ENCODE measurements at regions not wholly inside any gene's neighbourhood (a gene's known extent, or its start where the extent isn't known, plus 50 kb on each side); places are given as distances from the start of the nearest gene placed in this dataset.

DNA sequence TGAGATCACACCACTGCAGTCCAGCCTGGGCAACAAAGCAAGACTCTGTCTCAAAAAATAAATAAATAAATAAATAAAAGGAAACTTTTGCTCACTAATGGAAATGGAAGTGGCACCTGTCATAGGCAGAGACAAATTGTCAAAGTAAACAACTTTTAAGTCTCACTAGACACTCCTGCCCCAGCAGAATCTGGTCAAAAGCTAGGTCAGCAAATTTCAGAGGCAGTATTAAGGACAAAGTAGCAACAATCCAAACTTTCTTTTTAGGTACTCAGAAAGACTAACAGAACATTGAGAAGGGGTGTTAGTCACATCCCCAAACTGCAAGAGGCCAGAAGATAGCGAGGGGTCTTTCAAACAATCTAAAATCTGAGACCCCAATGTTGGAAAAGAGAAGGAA is 101.4 kb upstream of the MSX2 start:
- TF ChIP-seq ZNF274 (IDR thresholded peaks at IDR 0.05; ENCODE audit: borderline replicate concordance, extremely low read depth, low read length) (no peak), EP300 (IDR thresholded peaks at IDR 0.05; ENCODE audit: borderline replicate concordance in 1 of 2, low read depth in 2 of 2, low read length in 2 of 2) (no peak), POLR2AphosphoS5 (IDR thresholded peaks at IDR 0.05; ENCODE audit: low read depth, low read length) (no peak), ASH2L (IDR thresholded peaks at IDR 0.05; ENCODE audit: low read length) (no peak), CREB1 (IDR thresholded peaks at IDR 0.05) (no peak), KDM4A (IDR thresholded peaks at IDR 0.05; ENCODE audit: low read depth, low read length, severe bottlenecking) (no peak), POLR2A (IDR thresholded peaks at IDR 0.05; ENCODE audit: control extremely low read depth in 1 of 2, low read depth in 2 of 2, low read length in 2 of 2) (no peak), CTBP2 (IDR thresholded peaks at IDR 0.05; ENCODE audit: borderline replicate concordance, insufficient read depth, insufficient read length, low read length) (no peak), PHF8 (conservative IDR thresholded peaks at IDR 0.05; ENCODE audit: low read depth, low read length) (no peak), RAD21 (IDR thresholded peaks at IDR 0.05 in 1 of 2, conservative IDR thresholded peaks at IDR 0.05 in 1 of 2; ENCODE audit: low read depth in 2 of 2, low read length in 2 of 2) (no peak), EGR1 (IDR thresholded peaks at IDR 0.05; ENCODE audit: borderline replicate concordance, low read depth, low read length) (no peak), CEBPB (IDR thresholded peaks at IDR 0.05; ENCODE audit: low read depth, low read length) (no peak), CBX8 (IDR thresholded peaks at IDR 0.05; ENCODE audit: borderline replicate concordance, low read depth, low read length) (no peak)
- TF ChIP-seq, protein P1, sequence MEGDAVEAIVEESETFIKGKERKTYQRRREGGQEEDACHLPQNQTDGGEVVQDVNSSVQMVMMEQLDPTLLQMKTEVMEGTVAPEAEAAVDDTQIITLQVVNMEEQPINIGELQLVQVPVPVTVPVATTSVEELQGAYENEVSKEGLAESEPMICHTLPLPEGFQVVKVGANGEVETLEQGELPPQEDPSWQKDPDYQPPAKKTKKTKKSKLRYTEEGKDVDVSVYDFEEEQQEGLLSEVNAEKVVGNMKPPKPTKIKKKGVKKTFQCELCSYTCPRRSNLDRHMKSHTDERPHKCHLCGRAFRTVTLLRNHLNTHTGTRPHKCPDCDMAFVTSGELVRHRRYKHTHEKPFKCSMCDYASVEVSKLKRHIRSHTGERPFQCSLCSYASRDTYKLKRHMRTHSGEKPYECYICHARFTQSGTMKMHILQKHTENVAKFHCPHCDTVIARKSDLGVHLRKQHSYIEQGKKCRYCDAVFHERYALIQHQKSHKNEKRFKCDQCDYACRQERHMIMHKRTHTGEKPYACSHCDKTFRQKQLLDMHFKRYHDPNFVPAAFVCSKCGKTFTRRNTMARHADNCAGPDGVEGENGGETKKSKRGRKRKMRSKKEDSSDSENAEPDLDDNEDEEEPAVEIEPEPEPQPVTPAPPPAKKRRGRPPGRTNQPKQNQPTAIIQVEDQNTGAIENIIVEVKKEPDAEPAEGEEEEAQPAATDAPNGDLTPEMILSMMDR (IDR thresholded peaks at IDR 0.05; ENCODE audit: control extremely low read depth in 1 of 3, insufficient read depth in 1 of 3, low read depth in 1 of 3, low read length in 3 of 3) = no peak
